Endothelial cell of umbilical vein (primary cell): ENCODE measurements at regions not wholly inside any gene's neighbourhood (a gene's known extent, or its start where the extent isn't known, plus 50 kb on each side); places are given as distances from the start of the nearest gene placed in this dataset.

Experiments
- BruUV-seq: library from RNA; stranded (reverse); fragments of 400-500 nt; replicated peaks from 2 replicates; lab custom pipeline; 2021; lab: Mats Ljungman, UMichigan
- CTCF ChIA-PET: fragments of 300-600, 350-600 bp; sonication (Branson Sonifier 250); formaldehyde crosslinking; loops from one replicate; lab custom pipeline; 2021; ENCODE audit warnings: antibody characterized with exemption, inconsistent platforms; lab: Charles Lee
- POLR2A ChIA-PET: fragments of 300-600, 350-600 bp; sonication (Branson Sonifier 250); formaldehyde crosslinking; loops from one replicate; lab custom pipeline; 2021; ENCODE audit warnings: antibody characterized with exemption, inconsistent platforms; lab: Charles Lee
- DNase-seq: peaks from one replicate; pipeline ENCODE4 v3.0.0-alpha.2; 2011; ENCODE audit warnings: low read depth, low spot score
- FAIRE-seq: peaks from 2 replicates; lab custom pipeline; 2011; peaks lifted over from hg19 to GRCh38; lab: Jason Lieb, UNC
- H2AFZ ChIP-seq: 2 replicates; pipeline ENCODE4 v1.6.0; 2012; ENCODE audit warnings: low read depth, low read length, control low read depth, inconsistent platforms
- H3K27ac ChIP-seq: 2 replicates; pipeline ENCODE4 v1.5.1; 2011; ENCODE audit warnings: low read depth, mild to moderate bottlenecking, control low read depth, low read length, moderate library complexity; ENCODE audit not compliant: insufficient read depth
- H3K27me3 ChIP-seq, 2 experiments: 2 replicates each; pipeline versions ENCODE4 v1.6.0 to v1.6.1; 2011; ENCODE audit warnings: low read length in 2 of 2, mixed read lengths in 1 of 2; ENCODE audit not compliant: control insufficient read depth in 2 of 2, insufficient read depth in 2 of 2
- H3K36me3 ChIP-seq, 2 experiments: 2 replicates in 1 of 2; 3 replicates in 1 of 2; pipeline ENCODE4 v1.5.1; 2011; ENCODE audit warnings: low read length in 2 of 2, mild to moderate bottlenecking in 1 of 2, moderate library complexity in 1 of 2; ENCODE audit not compliant: control insufficient read depth in 2 of 2, insufficient read depth in 2 of 2; ENCODE audit errors: extremely low read depth in 1 of 2
- H3K4me1 ChIP-seq: 3 replicates; pipeline ENCODE4 v1.5.1; 2011; ENCODE audit warnings: mild to moderate bottlenecking, low read length; ENCODE audit not compliant: control insufficient read depth, insufficient read depth; ENCODE audit errors: extremely low read depth
- H3K4me2 ChIP-seq: 2 replicates; pipeline ENCODE4 v1.6.1; 2011; ENCODE audit warnings: low read length, control low read depth, mixed read lengths; ENCODE audit not compliant: insufficient read depth
- H3K4me3 ChIP-seq, 3 experiments: fragments of 200-600 bp in 1 of 3; sonication (generic), shearing (Covaris generic) in 1 of 3; replicated peaks in 1 of 3; 2 replicates each; pipeline ENCODE4 v1.5.1; 2011 to 2016; ENCODE audit warnings: control low read depth in 3 of 3, low read length in 3 of 3, mild to moderate bottlenecking in 2 of 3, inconsistent platforms in 1 of 3, low read depth in 1 of 3, moderate library complexity in 1 of 3; ENCODE audit not compliant: insufficient read depth in 1 of 3
- H3K79me2 ChIP-seq: 2 replicates; pipeline ENCODE4 v1.6.0; 2012; ENCODE audit warnings: low read length, inconsistent platforms; ENCODE audit not compliant: control insufficient read depth, insufficient read depth
- H3K9ac ChIP-seq: replicated peaks from 2 replicates; pipeline ENCODE3; 2011; ENCODE audit warnings: low read length, control low read depth; ENCODE audit not compliant: insufficient read depth; ENCODE audit errors: extremely low read depth
- H3K9me1 ChIP-seq: replicated peaks from 3 replicates; pipeline ENCODE4 v1.6.0; 2011; ENCODE audit warnings: mild to moderate bottlenecking, low read length; ENCODE audit not compliant: control insufficient read depth, insufficient read depth; ENCODE audit errors: extremely low read depth
- H3K9me3 ChIP-seq: replicated peaks from 2 replicates; pipeline ENCODE4 v1.5.1; 2012; ENCODE audit warnings: low read length, inconsistent platforms; ENCODE audit not compliant: control insufficient read depth, insufficient read depth
- H4K20me1 ChIP-seq: replicated peaks from 2 replicates; pipeline ENCODE3; 2011; ENCODE audit warnings: mild to moderate bottlenecking, low read length; ENCODE audit not compliant: control insufficient read depth, insufficient read depth; ENCODE audit errors: extremely low read depth
- CTCF ChIP-seq, 2 donors: IDR thresholded peaks; 1 replicate in 1 of 2; 2 replicates in 1 of 2; pipeline ENCODE4 v1.5.1; 2011; ENCODE audit warnings: low read length in 2 of 2, mild to moderate bottlenecking in 2 of 2, moderate library complexity in 2 of 2, control low read depth in 1 of 2, inconsistent platforms in 1 of 2, low read depth in 1 of 2; ENCODE audit not compliant: insufficient read depth in 1 of 2; ENCODE audit errors: extremely low read depth in 1 of 2
- EZH2 ChIP-seq: IDR thresholded peaks from 2 replicates; pipeline ENCODE4 v1.6.1; 2012; ENCODE audit warnings: borderline replicate concordance, low read depth, mild to moderate bottlenecking, moderate library complexity, low read length, inconsistent platforms; ENCODE audit not compliant: severe bottlenecking
- FOS ChIP-seq: IDR thresholded peaks from 2 replicates; pipeline ENCODE4 v1.6.1; 2011; ENCODE audit warnings: mild to moderate bottlenecking, low read length, moderate library complexity, borderline replicate concordance; ENCODE audit not compliant: insufficient read depth
- GATA2 ChIP-seq: IDR thresholded peaks from 2 replicates; pipeline ENCODE4 v1.7.0; 2011; ENCODE audit warnings: low read depth, mild to moderate bottlenecking, moderate library complexity, mixed read lengths, low read length; ENCODE audit not compliant: insufficient read length, insufficient read depth
- JUN ChIP-seq: IDR thresholded peaks from 2 replicates; pipeline ENCODE4 v1.6.1; 2011; ENCODE audit warnings: borderline replicate concordance, low read depth; ENCODE audit not compliant: insufficient read length, insufficient read depth
- MAX ChIP-seq: IDR thresholded peaks from 2 replicates; pipeline ENCODE4 v1.6.1; 2011; ENCODE audit not compliant: insufficient read depth, insufficient read length
- MYC ChIP-seq: IDR thresholded peaks from one replicate; pipeline ENCODE4 v1.6.1; 2011; ENCODE audit warnings: mild to moderate bottlenecking, low read depth, low read length
- POLR2A ChIP-seq: IDR thresholded peaks from 2 replicates; pipeline ENCODE4 v1.6.1; 2012; ENCODE audit warnings: low read depth, mild to moderate bottlenecking, control low read depth, low read length
- POLR2AphosphoS5 ChIP-seq: IDR thresholded peaks from 2 replicates; pipeline ENCODE4 v1.6.1; 2012; ENCODE audit warnings: low read depth, mild to moderate bottlenecking, control low read depth, low read length, moderate library complexity; ENCODE audit not compliant: insufficient read depth
- dilution Hi-C: fragments of 300-500 bp; cut with MboI; formaldehyde crosslinking; loops from one replicate; pipeline ENCODE4 v1.15.0; 2019; ENCODE audit warnings: low sequenced_read_pairs; ENCODE audit not compliant: extremely low pct_ligation_motif_present
- intact Hi-C: fragments of 100-400 bp; cut with micrococcal nuclease; formaldehyde crosslinking; loops from one replicate; pipeline ENCODE4 v1.10.0; 2022

DNA sequence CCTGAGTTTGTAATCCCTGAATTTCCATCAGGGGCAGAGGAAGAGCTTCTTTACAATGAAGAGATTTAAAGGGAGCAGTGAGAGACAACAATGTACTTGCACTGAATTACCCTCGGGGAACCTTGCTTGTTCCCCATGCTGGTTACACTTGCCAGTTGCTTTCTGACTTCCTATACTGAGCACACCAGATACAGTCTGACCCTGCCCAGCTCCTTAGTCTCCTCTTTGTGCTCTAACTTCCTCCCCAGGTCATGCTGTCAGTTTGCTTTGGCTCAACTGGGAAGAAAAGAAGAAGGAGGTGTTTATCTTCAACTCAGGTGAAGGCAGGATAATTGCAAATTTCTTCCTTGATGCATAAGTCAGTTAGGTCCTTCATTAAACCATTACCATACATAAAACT lies 658.4 kb downstream of the NYAP2 start:
- no peaks in the 10 kb centered on the region for H3K9me1 ChIP-seq
- H3K27ac ChIP-seq = no peak overlapping the region
- H4K20me1 ChIP-seq = no peaks in the 10 kb centered on the region
- FAIRE-seq = no peak
- no peak for TF ChIP-seq POLR2AphosphoS5
- no peak for TF ChIP-seq EZH2
- no peak for TF ChIP-seq MAX
- no peak for TF ChIP-seq JUN
- no peak for TF ChIP-seq CTCF (IDR thresholded peaks at IDR 0.05; ENCODE audit: extremely low read depth in 1 of 2, insufficient read depth in 1 of 2, low read depth in 1 of 2, low read length in 2 of 2)
- TF ChIP-seq GATA2 = no peak
- TF ChIP-seq POLR2A = no peak
- TF ChIP-seq FOS = no peak
- no peak for TF ChIP-seq MYC
- no peaks in the 10 kb centered on the region for H3K36me3 ChIP-seq
- H3K9me3 ChIP-seq = no peaks in the 10 kb centered on the region
- intact Hi-C loops = no loop called here
- no peak overlapping the region for H2AFZ ChIP-seq
- no peak overlapping the region for H3K4me2 ChIP-seq
- ChIA-PET POLR2A (no interaction called here), CTCF (interaction anchor here (0.9 kb wide), 1 partner anchor 15 kb away, joined by 3 read pairs; no protein-coding TSS in a partner anchor)
- no peak for DNase-seq
- H3K9ac ChIP-seq = no peak overlapping the region
- H3K4me1 ChIP-seq = no peaks in the 10 kb centered on the region
- no peaks in the 10 kb centered on the region for H3K79me2 ChIP-seq
- no TSS peak for BruUV-seq
- dilution Hi-C loops = no loop called here
- no peaks in the 10 kb centered on the region for H3K27me3 ChIP-seq
- H3K4me3 ChIP-seq = no peak overlapping the region
